AG10803 (cell line): ENCODE measurements at regions not wholly inside any gene's neighbourhood (a gene's known extent, or its start where the extent isn't known, plus 50 kb on each side); places are given as distances from the start of the nearest gene placed in this dataset.
A peak's percentile ranks its signal among the peaks of the same experiment; 100 is the strongest.

ENCODE experiments used
- DNase-seq: peaks from one replicate; pipeline ENCODE4 v3.0.0; 2010; ENCODE audit warnings: low read depth
- H3K4me3 ChIP-seq: 2 replicates; pipeline ENCODE4 v1.5.1; 2011; ENCODE audit warnings: mild to moderate bottlenecking, low read length, control low read depth
- CTCF ChIP-seq: conservative IDR thresholded peaks from 2 replicates; pipeline ENCODE4 v1.5.1; 2011; ENCODE audit warnings: mild to moderate bottlenecking, low read length, control low read depth, inconsistent platforms

- no peak overlapping the region for H3K4me3 ChIP-seq
- peak; percentile 14 for DNase-seq
- TF ChIP-seq CTCF, result no peak
Observed at GRCh38 chr2:212618636-212619035, 80.0 kb upstream of the ERBB4 start.

DNA sequence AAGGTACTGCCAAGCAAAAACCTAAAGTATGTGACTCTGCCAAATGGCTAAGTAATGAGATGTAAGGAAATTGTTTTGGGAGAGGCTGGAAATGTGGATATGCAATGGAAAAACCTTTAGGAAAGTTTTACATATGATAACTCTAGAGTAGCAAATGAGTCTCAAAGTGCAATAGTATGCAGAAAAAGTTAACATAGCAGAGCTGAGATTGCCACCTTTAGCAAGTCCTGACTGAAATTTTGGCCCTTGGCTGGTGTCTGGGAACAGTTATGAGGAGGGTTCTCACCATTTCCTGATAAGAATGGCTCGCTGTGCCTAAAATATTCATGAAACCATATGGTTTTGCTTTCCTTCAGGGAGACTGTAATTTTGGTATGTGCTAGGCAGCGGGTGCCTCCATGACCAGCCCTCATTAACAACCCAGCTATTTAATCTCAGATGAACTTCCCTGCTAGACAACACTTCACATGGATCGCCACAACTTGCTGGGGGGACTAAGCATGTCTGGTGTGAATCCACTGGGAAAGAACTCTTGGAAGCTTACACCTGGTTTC, 72.3 kb upstream of the ERBB4 start:
- peak; percentile 3 for DNase-seq
- TF ChIP-seq CTCF, result no peak
- H3K4me3 ChIP-seq, result no peak overlapping the region

- no peak for TF ChIP-seq CTCF
- no peak overlapping the region for H3K4me3 ChIP-seq
- DNase-seq, result no peak
Observed at GRCh38 chr2:212609479-212609878, 70.9 kb upstream of the ERBB4 start.

DNA sequence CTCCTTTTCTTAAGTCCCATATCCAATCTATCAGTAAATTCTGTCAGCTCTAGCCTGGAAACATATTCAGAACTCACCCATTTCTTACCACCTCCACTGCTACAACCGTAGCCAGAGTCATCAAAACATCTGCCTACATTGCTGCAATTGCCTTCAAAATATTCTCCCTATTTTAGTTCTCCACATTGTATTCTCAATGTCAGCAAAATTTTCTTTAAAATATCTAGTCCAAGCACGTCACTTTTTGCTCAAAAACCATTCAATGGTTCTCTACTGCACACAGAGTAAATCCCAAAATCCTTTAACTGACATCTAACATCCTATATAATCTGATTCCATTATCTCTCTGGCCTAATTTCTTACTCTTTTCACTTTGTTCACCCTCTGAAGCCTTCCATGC, 68.5 kb upstream of the ERBB4 start:
- H3K4me3 ChIP-seq, result no peak overlapping the region
- no peak for DNase-seq
- TF ChIP-seq CTCF, result no peak

- no peak for DNase-seq
- H3K4me3 ChIP-seq, result no peak overlapping the region
- TF ChIP-seq CTCF, result no peak
Observed at GRCh38 chr2:212606232-212606631, 67.6 kb upstream of the ERBB4 start.

DNA sequence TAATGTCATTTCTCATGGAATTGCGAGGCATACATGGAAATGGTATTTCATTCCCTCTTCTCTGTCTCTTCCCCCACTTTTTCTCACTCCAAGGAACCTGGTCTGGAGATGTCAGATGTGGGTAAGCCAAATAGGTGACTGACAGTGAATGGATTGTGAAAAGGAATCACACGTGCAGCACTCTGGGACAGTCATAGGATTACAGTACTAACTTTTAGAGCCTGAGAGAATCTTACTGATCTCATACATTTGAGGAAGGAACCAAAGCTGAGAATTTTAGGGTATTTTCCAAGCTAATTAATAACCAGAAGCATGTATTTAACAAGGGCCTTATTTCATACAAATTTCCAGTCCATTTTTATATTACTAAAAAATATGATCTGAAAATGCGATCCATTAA, 58.1 kb upstream of the ERBB4 start:
- no peak overlapping the region for H3K4me3 ChIP-seq
- no peak for DNase-seq
- no peak for TF ChIP-seq CTCF

DNA sequence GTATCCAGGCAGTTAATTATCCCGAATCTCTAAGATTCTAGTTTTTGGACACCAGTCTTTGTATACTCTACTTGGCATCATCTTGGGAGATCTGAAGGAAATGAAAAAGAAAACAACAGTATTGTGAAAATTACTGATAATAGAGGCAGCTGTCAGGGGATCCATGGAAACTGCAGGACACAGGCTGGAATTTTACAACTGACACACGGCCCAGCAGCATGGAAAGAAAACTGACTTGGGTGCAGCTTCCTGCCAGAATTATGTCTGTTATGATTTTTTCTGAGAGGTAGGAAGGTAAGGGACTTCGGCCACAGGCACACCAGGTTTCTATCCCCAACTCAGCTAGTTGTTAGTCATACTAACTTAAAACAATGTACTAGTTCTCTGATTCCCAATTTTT, 57.7 kb upstream of the ERBB4 start:
- no peak overlapping the region for H3K4me3 ChIP-seq
- TF ChIP-seq CTCF, result no peak

More for the DNA sequence above, 57.7 kb upstream of the ERBB4 start:
- DNase-seq, result no peak
